Medulla oblongata (tissue), 1 donor: ENCODE measurements at regions not wholly inside any gene's neighbourhood (a gene's known extent, or its start where the extent isn't known, plus 50 kb on each side); places are given as distances from the start of the nearest gene placed in this dataset.
"Not testable (repeated sequence)": the region's sequence is repeated elsewhere in the genome, so short reads cannot be mapped to it uniquely, and the experiment has no call there.

ENCODE experiments used
- DNase-seq: peaks from one replicate; pipeline ENCODE4 v3.0.0-alpha.2; 2015; ENCODE audit errors: extremely low spot score

GRCh38 chr5:169531631-169532030 lies 51.9 kb upstream of the SPDL1 start:
- DNase-seq, result no peak

- no peak for DNase-seq
Observed at GRCh38 chr5:169527863-169528262, 55.7 kb upstream of the SPDL1 start.

- DNase-seq, result no peak
Observed at GRCh38 chr5:169527066-169527465, 56.5 kb upstream of the SPDL1 start.

GRCh38 chr5:169522851-169523250 lies 60.7 kb upstream of the SPDL1 start:
- no peak for DNase-seq

GRCh38 chr5:169521366-169521983 lies 62.1 kb upstream of the SPDL1 start:
- no peak for DNase-seq

- DNase-seq, result no peak
Observed at GRCh38 chr5:169519358-169519757, 64.2 kb upstream of the SPDL1 start.

GRCh38 chr5:169518779-169519178 lies 64.8 kb upstream of the SPDL1 start:
- not testable (repeated sequence) for DNase-seq

GRCh38 chr5:169512385-169512784 lies 71.2 kb upstream of the SPDL1 start:
- no peak for DNase-seq

GRCh38 chr5:169511708-169512107 lies 71.9 kb upstream of the SPDL1 start:
- DNase-seq, result no peak

- DNase-seq, result no peak
Observed at GRCh38 chr5:169507051-169507450, 76.5 kb upstream of the SPDL1 start.

GRCh38 chr5:169503886-169504285 lies 79.7 kb upstream of the SPDL1 start:
- DNase-seq, result no peak

GRCh38 chr5:169499990-169500505 lies 83.5 kb upstream of the SPDL1 start:
- DNase-seq, result no peak

GRCh38 chr5:169496878-169497277 lies 86.7 kb upstream of the SPDL1 start:
- no peak for DNase-seq

- DNase-seq, result no peak
Observed at GRCh38 chr5:169494941-169495548, 88.5 kb upstream of the SPDL1 start.

- no peak for DNase-seq
Observed at GRCh38 chr5:169494383-169494935, 89.1 kb upstream of the SPDL1 start.

GRCh38 chr5:169474226-169474625 lies 109.3 kb upstream of the SPDL1 start:
- DNase-seq, result no peak

- no peak for DNase-seq
Observed at GRCh38 chr5:169472544-169472943, 111.0 kb upstream of the SPDL1 start.

- no peak for DNase-seq
Observed at GRCh38 chr5:169471021-169471420, 112.6 kb upstream of the SPDL1 start.

GRCh38 chr5:169467041-169467771 lies 116.4 kb upstream of the SPDL1 start:
- no peak for DNase-seq

GRCh38 chr5:169460896-169461295 lies 122.7 kb upstream of the SPDL1 start:
- DNase-seq, result no peak

GRCh38 chr5:169460123-169460522 lies 123.5 kb upstream of the SPDL1 start:
- no peak for DNase-seq

GRCh38 chr5:169458221-169458620 lies 125.4 kb upstream of the SPDL1 start:
- no peak for DNase-seq

GRCh38 chr5:169450464-169450863 lies 133.1 kb upstream of the SPDL1 start:
- DNase-seq, result no peak
